Fibroblast of the aortic adventitia (primary cell): ENCODE measurements at regions not wholly inside any gene's neighbourhood (a gene's known extent, or its start where the extent isn't known, plus 50 kb on each side); places are given as distances from the start of the nearest gene placed in this dataset.

Experiments
- DNase-seq: peaks from one replicate; pipeline ENCODE4 v3.0.0-alpha.2; 2010; ENCODE audit warnings: low read depth
- H3K4me3 ChIP-seq: 2 replicates; pipeline ENCODE4 v1.5.1; 2011; ENCODE audit warnings: low read depth, mild to moderate bottlenecking, control low read depth, low read length, moderate library complexity
- CTCF ChIP-seq: IDR thresholded peaks from 2 replicates; pipeline ENCODE4 v1.5.1; 2011; ENCODE audit warnings: mild to moderate bottlenecking, low read length, control low read depth, inconsistent platforms; ENCODE audit not compliant: insufficient read depth

DNA sequence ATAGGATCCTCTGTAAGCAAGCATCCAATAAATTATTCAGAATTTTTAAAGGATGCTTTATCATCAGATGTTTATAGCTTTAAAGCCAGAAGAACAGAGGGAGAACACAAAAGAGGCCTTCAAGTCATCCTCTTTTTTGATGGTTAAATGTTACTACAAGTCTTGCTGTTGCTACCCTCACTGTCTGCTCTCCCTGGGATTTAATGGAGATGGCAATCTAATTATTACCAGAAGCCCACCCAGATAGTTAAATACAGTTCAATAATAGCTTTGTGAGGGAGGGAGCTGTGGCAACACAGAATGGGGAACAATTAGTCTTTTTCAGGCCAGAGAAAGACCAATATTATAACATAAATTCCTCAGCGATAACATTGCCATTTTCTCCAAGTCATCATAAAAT lies 87.0 kb upstream of the ACTBL2 start:
- no peak overlapping the region for H3K4me3 ChIP-seq
- TF ChIP-seq CTCF = no peak
- no peak for DNase-seq

GRCh38 chr5:57568136-57568535 lies 85.5 kb upstream of the ACTBL2 start:
- no peak for TF ChIP-seq CTCF
- DNase-seq = no peak
- H3K4me3 ChIP-seq = no peak overlapping the region

GRCh38 chr5:57566914-57567313 lies 84.3 kb upstream of the ACTBL2 start:
- H3K4me3 ChIP-seq = no peak overlapping the region

GRCh38 chr5:57561231-57561842 lies 78.7 kb upstream of the ACTBL2 start:
- no peak for TF ChIP-seq CTCF
- H3K4me3 ChIP-seq = no peak overlapping the region
- DNase-seq = no peak

More at GRCh38 chr5:57566914-57567313, 84.3 kb upstream of the ACTBL2 start:
- DNase-seq = peak; percentile 85
- TF ChIP-seq CTCF = no peak

DNA sequence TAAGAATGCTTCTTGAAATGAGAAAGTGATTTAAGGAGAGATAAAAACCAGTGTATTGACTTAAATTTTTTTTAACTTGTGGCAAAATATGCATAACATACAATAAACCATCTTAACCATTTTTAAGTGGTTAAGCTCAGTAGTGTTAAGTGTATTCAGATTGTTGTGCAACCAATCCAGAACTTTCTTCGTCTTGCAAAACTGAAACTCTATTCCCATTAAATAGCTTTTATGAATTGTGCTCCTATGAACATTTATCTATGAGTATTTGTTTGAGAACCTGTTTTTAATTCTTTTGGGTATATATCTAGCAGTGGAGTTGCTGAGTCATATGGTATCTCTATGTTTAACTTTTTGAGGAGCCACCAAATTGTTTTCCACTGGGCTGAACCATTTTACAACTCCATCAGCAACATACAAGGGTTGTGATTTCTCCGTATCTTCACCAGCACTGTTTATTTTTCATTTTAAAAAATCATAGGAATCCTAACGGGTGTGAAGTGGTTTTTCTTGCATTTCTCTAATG lies 76.6 kb upstream of the ACTBL2 start:
- no peak overlapping the region for H3K4me3 ChIP-seq
- no peak for TF ChIP-seq CTCF
- DNase-seq = peak; percentile 49

DNA sequence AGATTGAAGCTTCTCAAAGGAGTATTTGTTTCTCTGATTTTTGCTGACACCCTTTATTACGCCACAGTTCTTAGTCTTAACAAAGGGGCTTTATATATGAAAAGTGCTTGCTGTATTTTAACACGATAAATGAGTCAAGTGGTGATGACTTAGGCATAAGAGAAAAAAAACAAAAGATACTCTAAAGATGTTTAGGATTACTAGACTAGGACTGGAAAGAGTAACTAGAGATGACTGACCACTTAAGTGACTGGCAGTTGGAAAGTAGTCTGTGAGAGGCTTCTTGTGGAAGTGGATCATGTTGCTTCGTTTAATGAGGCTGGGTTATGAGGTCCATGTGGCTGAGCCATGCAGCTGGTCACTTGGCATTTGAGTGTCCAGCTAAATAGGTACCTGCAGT lies 69.4 kb upstream of the ACTBL2 start:
- TF ChIP-seq CTCF = no peak
- no peak for DNase-seq
- no peak overlapping the region for H3K4me3 ChIP-seq

- no peak for DNase-seq
- no peak for TF ChIP-seq CTCF
- no peak overlapping the region for H3K4me3 ChIP-seq
Observed at GRCh38 chr5:57551251-57551650, 68.6 kb upstream of the ACTBL2 start.
